ENCODE measurements at regions not wholly inside any gene's neighbourhood (a gene's known extent, or its start where the extent isn't known, plus 50 kb on each side); places are given as distances from the start of the nearest gene placed in this dataset.

- ChIA-PET POLR2A (no interaction called here), CTCF (ENCODE audit: low intra/inter-chr PET ratio) (no interaction called here)
- Histone ChIP-seq H2AFZ (ENCODE audit: low read depth, low read length) (no peak overlapping the region), H3K9me1 (ENCODE audit: control insufficient read depth, insufficient read depth, low read length) (no peaks in the 10 kb centered on the region), H3K27me3 (ENCODE audit: control insufficient read depth in 2 of 2, insufficient read depth in 2 of 2, low read length in 2 of 2) (peaks cover 0 to 71% of the 10 kb centered on the region in 2 experiments; a peak in 3 of 5 replicates), H3K4me3 (no peak overlapping the region), H4K20me1 (replicated peaks; ENCODE audit: control insufficient read depth, insufficient read depth, low read length) (no peaks in the 10 kb centered on the region), H3K4me1 (replicated peaks in 1 of 2; ENCODE audit: control insufficient read depth in 2 of 2, insufficient read depth in 2 of 2, low read length in 2 of 2) (no peaks in the 10 kb centered on the region), H3K9ac (ENCODE audit: insufficient read depth in 1 of 2, low read depth in 2 of 2, low read length in 2 of 2) (no peak overlapping the region), H3K9me3 (replicated peaks; ENCODE audit: control insufficient read depth, insufficient read depth, low read depth, low read length) (no peaks in the 10 kb centered on the region), H3K36me3 (ENCODE audit: control insufficient read depth, insufficient read depth, low read length) (no peaks in the 10 kb centered on the region), H3K4me2 (ENCODE audit: insufficient read depth, low read length) (no peak overlapping the region), H3K27ac (ENCODE audit: extremely low read depth, low read depth, low read length) (no peak overlapping the region), H3K79me2 (ENCODE audit: control insufficient read depth, insufficient read depth, low read length) (no peaks in the 10 kb centered on the region)
- ATAC-seq, result no peak
- DNase-seq (ENCODE audit: extremely low read depth in 1 of 4, low spot score in 3 of 4), result no peak
- FAIRE-seq, result no peak
- BruUV-seq (replicated peaks), result no TSS peak
- in situ Hi-C loops (cut with MboI), result no loop called here
- WGBS (ENCODE audit: insufficient coverage, low coverage, missing lambda C conversion rate), result 3% methylated on average over 12 of the region's 12 CpGs
- intact Hi-C loops (cut with micrococcal nuclease), result no loop called here
- TF ChIP-seq NUFIP1 (IDR thresholded peaks at IDR 0.05; ENCODE audit: partially characterized antibody) (no peak), E2F1 (CRISPR knock-in tag; IDR thresholded peaks at IDR 0.05) (no peak), XRCC4 (IDR thresholded peaks at IDR 0.05; ENCODE audit: extremely low read depth, insufficient read depth, insufficient read length) (no peak), NFXL1 (CRISPR knock-in tag; IDR thresholded peaks at IDR 0.05) (no peak), NCOA4 (IDR thresholded peaks at IDR 0.05; ENCODE audit: partially characterized antibody) (no peak), RBM39 (optimal IDR thresholded peaks at IDR 0.05; ENCODE audit: low read depth, low read length) (no peak), ZMIZ1 (IDR thresholded peaks at IDR 0.05; ENCODE audit: low read depth in 2 of 2, low read length in 2 of 2) (no peak), EZH2 (IDR thresholded peaks at IDR 0.05; ENCODE audit: borderline replicate concordance, low read depth, low read length) (no peak), TRIM24 (IDR thresholded peaks at IDR 0.05) (no peak), SLC30A9 (CRISPR knock-in tag; IDR thresholded peaks at IDR 0.05) (no peak), ETS1 (conservative IDR thresholded peaks at IDR 0.05; ENCODE audit: control insufficient read depth, low read depth, low read length) (no peak), CSDE1 (IDR thresholded peaks at IDR 0.05) (no peak), FIP1L1 (IDR thresholded peaks at IDR 0.05; ENCODE audit: low read depth, low read length, poor library complexity, severe bottlenecking) (no peak), ZNF347 (CRISPR knock-in tag; IDR thresholded peaks at IDR 0.05; ENCODE audit: low read depth) (no peak), MXI1 (IDR thresholded peaks at IDR 0.05; ENCODE audit: low read depth, low read length) (no peak), GTF2A2 (tag; IDR thresholded peaks at IDR 0.05) (no peak)
Measured at GRCh38 chr2:239579081-239579480, 178.3 kb upstream of the HDAC4 start.
